T47D (cell line): ENCODE measurements at regions not wholly inside any gene's neighbourhood (a gene's known extent, or its start where the extent isn't known, plus 50 kb on each side); places are given as distances from the start of the nearest gene placed in this dataset.

ENCODE experiments used
- DNase-seq, 2 experiments: peaks; one replicate each; pipeline versions ENCODE4 v3.0.0 to v3.0.0-alpha.2; 2011 to 2012; ENCODE audit warnings: low read depth in 1 of 2, low spot score in 1 of 2
- JUND ChIP-seq: IDR thresholded peaks from 2 replicates; pipeline ENCODE4 v1.6.1; 2012; ENCODE audit warnings: low read depth
- in situ Hi-C: cut with HindIII; loops from 2 replicates; pipeline ENCODE4 v1.10.0; 2016; ENCODE audit warnings: low sequenced_read_pairs, low pct_unique_long_range_greater_than_20kb

DNA sequence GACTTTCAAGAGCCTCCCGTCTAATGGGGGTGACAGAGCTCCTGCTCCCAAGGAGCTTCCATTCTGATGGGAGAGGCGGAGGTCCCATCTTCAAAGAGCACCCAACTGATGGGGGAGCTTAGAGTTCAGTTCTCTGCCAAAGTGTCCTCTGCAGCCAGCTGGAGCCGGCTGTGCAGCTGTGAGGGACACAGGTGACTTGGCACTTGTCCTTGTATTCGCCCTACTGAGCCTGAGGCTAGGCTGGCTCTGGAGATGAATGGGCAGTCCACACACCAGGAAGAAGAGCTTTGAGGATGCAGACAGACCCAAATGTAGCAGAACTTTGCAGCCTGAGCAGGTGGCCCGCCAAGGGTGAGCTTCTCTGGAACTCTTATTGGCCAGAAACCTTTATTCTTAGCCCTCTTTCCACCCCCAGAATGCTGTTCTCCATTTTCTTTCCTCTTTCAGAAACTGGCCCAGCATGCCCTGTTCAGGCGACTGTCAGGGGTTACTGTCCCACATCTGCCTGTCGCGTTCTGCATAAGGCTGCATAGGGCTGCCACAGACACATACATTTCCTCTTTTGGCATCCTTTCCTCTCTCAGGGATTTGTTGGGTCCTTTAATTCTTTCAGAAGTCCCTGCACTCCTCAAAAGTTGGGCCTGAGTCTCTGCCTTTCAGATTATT lies 108.7 kb upstream of the LRFN2 start:
- TF ChIP-seq JUND, result no peak
- DNase-seq, result peak in 1 of 2 experiments; percentile 59
- in situ Hi-C loops, result no loop called here

DNA sequence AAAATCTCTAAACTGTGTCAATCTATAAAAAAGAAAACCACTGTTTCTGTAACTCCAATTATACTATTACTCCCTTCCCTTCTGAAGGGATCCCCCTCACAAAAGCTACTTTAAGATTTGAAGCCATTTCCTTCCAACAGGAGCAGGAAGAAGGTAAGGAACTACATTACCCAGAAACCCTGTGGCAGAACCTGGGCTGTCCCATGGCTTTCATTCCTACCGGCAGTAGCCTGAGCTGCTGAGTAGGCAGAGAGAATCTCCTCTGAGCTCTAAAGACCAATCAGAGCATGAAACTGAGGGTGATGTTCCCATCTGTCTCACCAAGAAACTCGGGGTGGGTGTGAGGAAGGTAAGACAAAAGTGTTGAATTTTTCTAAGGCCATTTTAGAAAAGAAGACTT lies 108.0 kb upstream of the LRFN2 start:
- in situ Hi-C loops, result no loop called here
- no peak for TF ChIP-seq JUND
- no peak for DNase-seq

DNA sequence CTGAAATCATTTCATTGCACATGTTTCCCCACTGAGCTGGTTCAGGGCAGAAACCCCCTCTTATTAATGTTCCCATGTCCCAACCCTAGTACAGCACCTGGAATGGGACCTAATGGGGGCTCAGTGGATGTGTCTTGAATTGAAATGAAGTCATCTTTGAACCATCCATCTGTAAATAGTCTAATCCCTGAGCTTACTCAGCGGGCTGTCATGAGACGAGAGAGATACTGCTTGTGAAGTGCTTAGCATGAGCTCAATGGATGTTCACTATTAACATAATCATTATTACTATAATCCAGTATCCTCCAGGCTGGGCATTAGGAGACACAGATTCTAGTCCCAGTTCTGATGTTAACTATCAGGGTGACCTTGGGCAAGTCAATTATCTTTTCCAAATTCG lies 106.6 kb upstream of the LRFN2 start:
- in situ Hi-C loops, result no loop called here
- DNase-seq, result no peak
- no peak for TF ChIP-seq JUND

DNA sequence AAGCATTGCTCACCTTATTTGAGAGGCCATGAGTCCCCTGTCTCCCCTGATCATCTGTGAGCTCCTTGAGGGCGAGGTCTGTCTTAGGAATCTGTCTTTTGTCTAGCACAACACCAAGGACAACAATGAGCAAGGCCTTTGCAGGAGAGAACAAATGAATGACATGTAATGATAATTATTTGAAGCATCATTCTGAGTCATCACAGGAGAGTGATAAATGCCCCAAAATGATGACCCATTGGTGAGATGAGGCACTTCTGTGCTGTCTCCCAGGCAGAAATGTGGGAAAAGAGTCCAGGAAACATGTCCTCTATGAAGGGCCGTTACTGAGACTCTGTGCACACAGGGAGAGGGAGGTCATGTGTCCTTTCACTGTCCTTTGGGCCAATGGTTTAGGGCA lies 105.2 kb upstream of the LRFN2 start:
- in situ Hi-C loops, result no loop called here
- TF ChIP-seq JUND, result no peak
- no peak for DNase-seq

DNA sequence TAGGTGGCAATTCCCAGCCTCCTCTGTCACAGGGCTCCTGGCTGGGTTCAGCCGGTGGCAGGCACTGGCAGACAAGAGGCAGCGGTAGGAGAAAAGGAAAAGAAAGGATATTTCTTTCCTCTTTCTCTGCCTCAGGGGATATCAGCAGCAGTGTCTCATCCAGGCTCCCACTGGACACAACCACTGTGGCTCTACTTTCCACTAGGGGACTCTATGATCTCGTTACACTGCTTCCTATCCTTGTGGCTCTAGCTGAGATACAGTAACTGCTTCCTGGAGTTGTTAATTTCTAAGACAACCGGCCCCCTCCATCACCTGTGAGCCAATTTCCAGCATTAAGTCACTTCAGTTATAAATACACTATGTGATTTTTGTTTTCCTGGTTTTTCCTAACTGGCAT lies 102.0 kb upstream of the LRFN2 start:
- DNase-seq, result no peak
- no peak for TF ChIP-seq JUND

DNA sequence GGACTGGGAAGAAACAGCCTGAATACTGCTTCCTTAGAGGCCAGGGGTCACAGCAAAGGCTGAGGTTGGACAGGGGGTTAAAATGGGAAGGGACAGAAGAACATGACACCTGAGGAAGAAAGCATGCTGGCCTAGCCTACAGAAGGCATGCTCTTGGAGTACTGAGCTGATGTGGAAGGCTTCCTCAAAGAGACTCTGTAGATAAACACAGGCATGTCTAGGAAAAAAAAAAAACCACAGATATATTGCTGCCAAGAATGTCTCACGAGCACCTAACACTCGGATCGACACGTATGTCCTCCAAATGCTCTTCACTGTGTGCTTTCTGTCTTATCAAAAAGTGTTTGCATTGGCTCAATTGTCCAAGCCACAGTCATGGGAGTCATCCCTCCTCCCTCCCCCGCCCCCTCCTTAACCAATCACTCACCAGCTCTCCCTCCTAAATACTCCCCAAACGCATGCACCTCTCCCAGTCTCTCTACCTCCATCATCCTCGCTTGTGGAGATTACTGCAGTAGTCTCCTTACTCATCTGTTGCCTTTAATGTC lies 101.1 kb upstream of the LRFN2 start:
- no peak for TF ChIP-seq JUND
- DNase-seq, result no peak
- in situ Hi-C loops, result no loop called here

More for the DNA sequence above, 102.0 kb upstream of the LRFN2 start:
- in situ Hi-C loops, result no loop called here

DNA sequence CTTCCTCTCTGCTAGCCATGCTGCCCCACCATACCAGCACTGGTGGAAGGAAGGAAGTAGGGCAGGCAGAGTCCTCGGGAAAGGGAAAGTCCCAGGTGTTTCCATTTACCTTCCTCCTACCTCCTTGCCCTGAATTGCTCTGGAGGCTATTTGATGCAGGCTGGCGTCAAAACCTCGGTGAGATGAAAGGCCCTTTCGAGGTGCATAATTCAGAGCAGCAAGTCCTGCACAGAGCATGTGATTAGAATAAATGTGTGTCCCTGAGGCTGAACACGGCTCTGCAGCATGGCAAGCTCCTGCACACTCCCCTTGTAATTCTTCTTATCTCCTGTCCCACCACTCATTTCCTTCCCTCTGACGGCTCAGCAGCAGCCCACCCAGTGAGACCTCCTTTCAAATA lies 98.7 kb upstream of the LRFN2 start:
- TF ChIP-seq JUND, result no peak
- in situ Hi-C loops, result no loop called here
- DNase-seq, result no peak

DNA sequence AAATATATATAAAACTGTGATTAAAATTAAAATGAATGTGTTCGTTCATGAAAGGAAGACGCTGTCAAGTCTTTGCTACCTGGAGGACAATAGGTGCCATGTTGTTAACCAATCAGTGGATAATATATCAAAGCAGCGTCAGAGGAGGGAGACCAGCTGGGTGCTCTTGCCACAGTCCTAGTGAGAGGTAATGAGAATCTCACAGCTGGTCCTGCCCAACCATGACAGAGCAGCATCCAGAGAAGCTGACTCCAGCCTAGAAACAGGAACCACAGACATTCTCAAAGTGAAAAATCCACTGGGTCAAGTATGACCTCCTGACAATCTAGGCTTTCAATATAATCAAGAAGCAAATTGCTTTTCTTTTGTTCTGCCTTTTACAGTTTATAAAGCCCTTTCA lies 94.5 kb upstream of the LRFN2 start:
- DNase-seq, result no peak
- TF ChIP-seq JUND, result no peak
- in situ Hi-C loops, result no loop called here

DNA sequence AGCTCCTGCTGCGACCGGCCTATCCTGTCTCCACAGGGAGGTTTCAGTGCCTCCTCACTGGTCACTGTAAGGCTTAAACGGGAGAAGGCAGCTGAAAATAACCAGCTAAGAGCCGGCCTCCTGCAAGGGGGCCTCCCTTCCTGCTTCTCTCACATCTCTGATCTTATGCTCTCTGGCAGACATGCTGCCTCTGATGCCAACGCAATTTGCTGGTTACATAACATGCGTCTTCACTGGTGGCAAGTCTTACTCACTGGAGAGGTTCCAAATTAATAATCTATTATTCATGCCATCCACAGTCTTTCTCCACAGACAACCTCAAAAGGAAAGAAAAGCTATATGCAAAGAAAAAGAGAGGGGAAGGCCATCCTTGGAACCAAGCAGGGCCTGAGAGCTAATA lies 91.8 kb upstream of the LRFN2 start:
- TF ChIP-seq JUND, result no peak
- in situ Hi-C loops, result no loop called here

DNA sequence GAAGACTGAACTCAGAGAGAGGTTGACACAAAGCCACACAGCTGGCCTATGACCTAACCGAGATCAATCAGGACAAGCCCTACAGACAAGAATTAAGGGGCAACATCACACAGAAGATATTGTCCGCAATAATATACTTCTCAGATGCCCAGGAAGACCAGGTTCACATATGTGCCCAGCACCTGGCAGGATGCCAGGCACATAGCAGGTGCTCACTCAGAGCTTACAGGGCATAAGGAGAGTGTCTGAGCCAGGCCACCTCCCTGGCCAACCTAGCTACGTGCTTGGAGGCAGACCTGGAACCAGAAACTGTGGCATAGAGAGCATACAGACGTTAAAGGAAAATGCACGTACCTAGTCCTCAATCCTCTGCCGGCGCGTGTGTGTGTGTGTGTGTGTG lies 87.0 kb upstream of the LRFN2 start:
- DNase-seq, result no peak
- in situ Hi-C loops, result no loop called here
- no peak for TF ChIP-seq JUND

More for the DNA sequence above, 91.8 kb upstream of the LRFN2 start:
- DNase-seq, result no peak

DNA sequence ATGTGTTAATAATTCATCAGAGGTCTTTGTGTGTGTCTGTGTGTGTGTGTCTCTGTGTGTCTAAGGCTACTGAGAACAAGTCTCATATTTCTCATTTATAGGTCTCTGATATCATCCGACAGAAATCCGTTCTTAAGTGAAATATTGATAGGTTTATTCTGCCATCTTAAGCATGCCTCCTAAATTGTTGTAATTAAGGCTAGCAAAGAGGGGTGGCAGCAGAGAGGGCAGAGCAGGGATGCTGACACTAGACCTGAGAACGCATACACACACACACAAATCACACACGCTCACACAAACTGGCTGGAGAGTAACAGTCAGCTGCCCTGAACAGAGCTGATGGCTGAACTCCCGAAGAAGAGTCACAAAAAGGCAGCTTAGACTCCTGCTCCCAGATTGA lies 84.9 kb upstream of the LRFN2 start:
- TF ChIP-seq JUND, result no peak
- DNase-seq, result no peak
- in situ Hi-C loops, result no loop called here

DNA sequence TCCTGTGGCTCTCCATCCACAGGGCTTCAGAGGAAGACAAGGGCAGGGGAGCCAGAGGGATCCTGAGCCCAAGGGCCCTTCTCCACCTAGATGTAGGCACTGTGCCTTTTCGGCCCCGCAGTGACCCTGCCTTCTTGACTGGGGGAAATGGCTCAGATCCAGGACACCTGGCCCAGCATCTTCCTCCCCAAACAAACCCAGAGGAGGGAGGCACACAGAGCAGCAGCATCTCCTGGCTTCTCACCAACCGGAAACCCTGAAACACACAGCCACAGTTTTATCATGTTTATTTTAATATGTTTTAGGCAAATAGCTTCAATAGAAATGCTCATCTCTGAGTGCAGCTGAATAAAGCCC lies 84.5 kb upstream of the LRFN2 start:
- DNase-seq, result no peak
- in situ Hi-C loops, result no loop called here
- TF ChIP-seq JUND, result no peak

DNA sequence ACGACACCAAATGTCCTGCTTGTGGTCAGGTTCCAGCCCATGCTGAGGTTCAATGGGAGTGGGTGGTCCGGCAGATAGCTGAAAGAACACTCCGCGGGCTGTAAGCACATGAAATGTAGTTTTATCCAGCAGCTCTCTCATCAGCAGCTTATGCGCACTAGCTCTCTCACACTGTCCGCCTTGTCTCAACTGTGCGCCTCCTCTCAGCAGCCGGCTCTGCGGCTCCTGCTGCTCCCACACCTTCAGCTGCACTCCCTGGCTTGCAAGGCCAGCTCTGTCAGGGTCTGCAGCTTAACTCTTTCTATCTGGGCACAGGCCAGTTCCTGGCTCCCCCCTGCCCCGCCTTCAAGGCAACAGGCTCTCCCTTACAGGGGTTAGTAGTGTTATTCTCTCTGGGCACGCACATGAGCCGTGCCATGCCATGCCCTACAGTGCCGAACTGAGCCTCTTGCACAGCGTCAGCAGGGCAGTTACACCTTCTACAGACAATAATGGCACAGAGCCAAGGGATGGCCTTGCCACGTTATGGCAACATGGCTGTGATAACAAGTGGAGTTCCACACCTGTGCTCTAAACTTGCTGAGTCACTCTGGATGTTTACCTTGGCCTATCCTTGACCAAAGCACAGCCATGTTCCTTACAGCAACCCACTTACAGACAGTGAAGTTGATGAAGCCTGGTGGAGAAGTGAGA lies 84.0 kb upstream of the LRFN2 start:
- no peak for TF ChIP-seq JUND
- in situ Hi-C loops, result no loop called here
- no peak for DNase-seq

DNA sequence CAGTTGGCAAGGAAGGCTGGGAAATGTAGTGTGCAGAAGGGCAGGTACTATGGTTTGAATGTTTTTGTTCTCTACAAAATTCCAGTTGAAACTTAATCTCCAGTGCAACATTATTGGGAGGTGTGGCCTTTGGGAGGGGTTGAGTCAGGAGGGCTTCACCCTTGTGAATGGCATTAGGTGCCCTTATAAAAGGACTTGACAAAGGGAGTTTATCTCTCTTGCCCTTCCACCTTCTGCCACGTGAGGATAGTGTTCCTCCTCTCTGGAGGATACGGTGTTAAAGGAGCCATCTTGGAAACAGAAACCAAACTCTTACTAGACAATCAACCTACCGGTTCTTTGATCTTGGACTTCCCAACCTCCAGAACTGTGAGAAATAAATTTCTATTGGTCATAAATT lies 82.2 kb upstream of the LRFN2 start:
- no peak for TF ChIP-seq JUND
- DNase-seq, result no peak
- in situ Hi-C loops, result no loop called here
